Hematopoietic multipotent progenitor cell (in vitro differentiated cells): ENCODE measurements at regions not wholly inside any gene's neighbourhood (a gene's known extent, or its start where the extent isn't known, plus 50 kb on each side); places are given as distances from the start of the nearest gene placed in this dataset.

Experiments
- DNase-seq, 3 donors: peaks; one replicate each; pipeline ENCODE4 v3.0.0-alpha.2; 2011 to 2015; ENCODE audit warnings: low read depth in 2 of 3, low spot score in 2 of 3

DNA sequence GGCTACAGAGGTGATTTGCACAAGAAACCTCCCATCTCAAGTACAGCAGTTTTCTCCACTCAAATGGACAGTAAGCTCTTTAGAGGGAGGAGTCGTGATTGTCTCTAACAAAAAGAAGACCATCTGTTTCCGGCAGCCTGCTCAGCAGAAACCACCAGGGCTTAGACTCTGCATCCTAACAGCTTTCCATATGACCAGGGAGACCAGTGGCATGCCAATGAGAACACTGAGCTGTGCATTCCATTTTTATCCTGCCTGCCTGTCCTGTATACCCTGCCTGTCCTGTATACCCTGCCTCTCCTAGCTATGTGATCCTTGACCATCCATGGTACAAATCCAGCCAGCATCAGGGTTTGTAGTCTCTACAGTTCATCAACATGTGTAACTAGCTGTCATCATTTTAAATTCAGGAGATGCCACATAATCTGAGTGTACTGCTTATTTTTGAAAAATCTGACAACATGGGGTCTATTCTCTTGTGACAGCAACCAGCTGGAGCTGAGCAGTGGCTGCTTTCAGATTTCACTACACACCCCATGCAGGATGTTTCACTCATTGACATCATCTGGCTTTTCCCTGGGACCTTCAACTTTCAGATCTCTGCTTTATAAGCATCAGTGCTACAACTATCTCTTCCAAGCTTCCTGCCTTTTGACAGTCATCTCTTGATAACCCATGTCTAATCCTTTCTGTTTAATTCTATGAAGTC is 50.5 kb upstream of the POU2AF2 start:
- DNase-seq: no peak

DNA sequence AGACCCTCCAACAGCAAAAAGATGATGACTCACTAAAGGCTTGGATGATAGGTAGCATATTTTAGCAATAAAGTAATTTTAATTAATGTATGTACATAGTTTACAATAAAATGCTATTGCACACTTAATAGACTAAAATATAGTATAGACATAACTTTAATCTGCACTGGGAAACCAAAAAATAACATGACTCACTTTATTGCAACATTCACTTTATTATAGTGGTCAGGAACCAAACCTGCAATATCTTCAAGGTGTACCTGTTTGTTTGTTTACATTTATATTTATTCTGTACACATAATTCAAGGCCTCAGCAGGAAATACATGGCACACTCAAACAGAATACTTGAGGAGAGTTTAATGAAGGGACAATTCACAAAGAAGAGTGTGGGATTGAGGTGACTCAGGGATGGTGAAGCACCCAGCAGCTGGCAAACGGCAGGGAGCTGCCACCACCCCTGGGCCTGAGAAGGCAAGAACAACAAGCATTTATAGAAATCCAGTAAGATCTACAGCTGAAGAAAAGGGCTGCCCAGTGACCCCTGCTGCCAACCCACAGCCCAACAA is 51.5 kb upstream of the POU2AF2 start:
- DNase-seq: no peak

DNA sequence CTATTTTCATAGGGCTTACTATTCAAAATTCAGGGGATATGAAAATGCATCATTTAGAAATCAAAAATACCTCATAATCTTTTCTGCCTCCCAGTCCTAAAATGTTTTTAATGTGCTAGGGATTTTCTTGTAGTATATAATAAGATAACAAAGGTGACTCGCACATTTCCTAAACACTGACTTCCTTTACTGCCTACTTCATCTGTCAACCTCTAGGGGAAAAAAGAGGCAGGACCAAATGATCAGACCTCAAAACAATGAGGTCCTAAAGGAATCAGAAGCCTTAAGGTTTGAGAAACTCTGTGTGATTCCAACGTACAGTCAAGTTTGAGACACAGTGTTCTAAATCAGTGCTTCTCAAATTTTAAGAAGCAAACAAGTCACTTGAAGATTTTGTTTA is 56.1 kb upstream of the POU2AF2 start:
- DNase-seq: no peak

DNA sequence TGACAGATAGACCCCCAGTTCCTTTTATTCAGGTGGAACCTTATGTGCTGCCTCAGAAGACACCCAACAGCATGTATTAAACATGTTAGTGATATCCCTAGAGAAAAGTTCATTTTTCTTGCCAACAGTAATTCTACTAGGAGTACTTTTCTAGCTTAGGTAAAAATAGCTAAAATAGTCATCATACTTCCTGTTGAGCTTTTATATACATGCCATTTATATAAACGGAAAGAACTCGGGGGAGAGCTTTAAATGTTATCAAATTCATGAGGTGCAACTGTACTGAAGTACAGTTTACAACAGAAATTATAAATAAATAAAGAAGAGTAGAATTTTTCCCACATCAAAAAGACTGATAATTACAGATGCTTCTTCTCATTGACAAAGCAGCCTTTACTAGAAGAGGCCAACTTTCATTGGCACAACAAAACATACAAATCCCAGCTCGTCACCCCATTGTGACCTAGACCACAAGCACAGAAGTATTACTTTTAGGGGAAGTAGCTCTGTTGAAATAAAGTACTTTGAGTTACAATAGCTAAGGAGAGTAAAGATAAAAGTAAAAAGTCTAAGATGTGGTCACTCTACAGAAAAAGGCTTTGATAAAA is 59.1 kb upstream of the POU2AF2 start:
- DNase-seq: peak in 1 of 3 donors; percentile 16

DNA sequence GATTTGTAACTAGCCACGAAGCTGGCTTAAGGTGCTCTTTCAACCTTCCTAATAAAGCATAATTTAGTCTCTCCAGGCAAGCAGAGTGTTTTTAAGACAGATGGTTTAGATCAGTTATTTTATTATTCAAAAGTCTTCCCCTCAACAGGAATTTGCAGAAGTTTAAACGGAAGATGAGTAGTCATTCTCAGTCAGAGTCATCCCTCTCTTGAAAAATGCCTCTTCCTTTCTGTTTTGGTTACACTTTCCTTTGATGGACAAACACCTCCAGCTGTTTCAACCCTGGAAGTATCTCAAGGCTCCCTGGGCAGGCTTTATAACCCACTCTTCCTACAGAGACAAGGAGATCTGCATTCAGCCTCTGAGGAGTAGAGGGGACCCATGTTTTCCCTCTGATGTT is 60.3 kb upstream of the POU2AF2 start:
- DNase-seq: peak in 2 of 3 donors; percentile 16 to 45

DNA sequence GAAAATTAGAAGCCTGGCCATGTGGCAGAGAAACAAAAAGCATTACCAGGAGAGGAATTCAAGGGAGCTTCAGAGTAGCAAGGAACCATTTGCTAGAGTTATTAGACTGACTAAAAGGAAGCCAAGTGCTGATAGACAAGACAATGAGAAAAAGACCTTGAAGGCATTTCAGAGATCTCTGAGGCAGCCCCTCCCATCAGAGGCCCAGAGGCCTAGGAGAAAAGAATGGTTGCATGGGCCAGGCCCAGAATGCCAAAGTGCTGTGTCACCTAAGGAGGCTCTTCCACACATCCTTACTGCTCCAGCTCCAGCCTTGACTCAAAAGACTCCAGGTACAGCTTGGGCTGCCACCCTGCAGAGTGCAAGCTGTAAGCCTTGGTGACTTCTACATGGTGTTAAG is 61.8 kb upstream of the POU2AF2 start:
- DNase-seq: no peak

DNA sequence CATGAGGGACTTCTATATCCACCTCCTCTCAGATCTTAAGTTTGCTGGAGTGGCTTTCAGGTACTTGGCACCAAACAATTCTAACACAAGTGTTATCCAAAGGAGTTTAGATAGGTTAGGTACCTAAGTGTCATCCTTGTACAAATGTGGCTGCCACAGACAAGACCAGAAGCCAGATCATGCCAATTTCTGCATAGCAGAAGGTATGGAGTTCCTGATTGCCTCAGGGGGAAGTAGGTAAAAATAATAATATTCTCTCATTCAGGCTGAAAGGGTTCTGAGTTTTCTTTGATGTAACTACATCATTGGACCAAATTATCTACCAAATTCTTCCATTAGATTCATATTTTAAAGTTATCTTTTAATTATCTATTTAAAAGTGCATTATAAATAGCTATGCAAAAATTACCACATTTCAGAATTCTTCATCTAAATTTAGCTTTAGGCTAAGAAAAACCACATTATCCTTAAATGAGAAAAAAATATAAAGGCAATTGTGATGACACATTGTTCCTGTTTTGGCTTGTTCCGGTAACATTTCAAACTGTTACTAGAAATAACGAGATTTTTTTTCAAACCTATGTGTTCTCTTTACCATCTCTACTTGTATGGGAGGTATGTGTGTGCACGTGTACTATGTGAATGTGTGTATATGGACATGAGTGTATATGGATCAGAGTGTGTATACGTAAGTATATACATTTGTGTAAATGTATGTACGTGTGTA is 66.2 kb upstream of the POU2AF2 start:
- peak in 2 of 3 donors; percentile 39 to 68 for DNase-seq

DNA sequence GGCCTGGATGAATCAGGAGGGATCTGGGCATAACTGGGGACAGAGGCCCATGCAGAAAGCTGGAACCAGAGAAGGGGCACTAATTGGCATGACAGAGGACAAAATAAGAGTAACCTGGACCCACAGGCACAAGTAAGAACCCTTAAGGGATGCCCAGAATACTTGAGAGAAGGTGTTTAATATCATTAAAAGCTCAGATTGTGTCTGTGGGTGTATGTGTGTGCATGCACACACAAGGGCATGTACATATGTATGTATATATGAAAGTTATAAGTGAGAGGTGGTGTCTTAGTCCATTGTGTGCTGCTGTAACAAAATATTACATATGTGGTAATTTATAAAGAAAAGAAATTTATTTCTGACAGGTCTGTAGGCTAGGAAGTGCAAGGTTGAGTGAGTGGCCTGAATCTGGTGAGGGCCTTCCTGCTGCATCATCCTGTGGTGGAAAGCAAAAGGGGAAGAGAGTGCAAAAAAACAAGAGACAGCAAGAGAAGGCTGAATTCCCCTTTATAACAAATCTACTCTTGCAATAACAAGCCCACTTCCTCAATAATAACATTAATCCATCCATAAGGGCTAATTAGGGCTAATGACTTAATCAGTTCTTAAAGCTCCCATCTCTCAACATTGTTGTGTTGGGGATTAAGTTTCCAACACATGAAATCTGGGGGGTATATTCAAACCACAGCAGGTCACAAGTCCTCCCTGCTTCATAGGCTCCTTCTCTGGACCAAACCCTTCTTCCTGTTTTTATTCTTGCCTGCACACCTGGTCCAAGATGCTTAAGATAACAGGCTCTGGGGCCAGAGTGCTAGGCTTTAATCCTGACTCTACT is 68.3 kb upstream of the POU2AF2 start:
- peak in 2 of 3 donors; percentile 77 to 91 for DNase-seq

DNA sequence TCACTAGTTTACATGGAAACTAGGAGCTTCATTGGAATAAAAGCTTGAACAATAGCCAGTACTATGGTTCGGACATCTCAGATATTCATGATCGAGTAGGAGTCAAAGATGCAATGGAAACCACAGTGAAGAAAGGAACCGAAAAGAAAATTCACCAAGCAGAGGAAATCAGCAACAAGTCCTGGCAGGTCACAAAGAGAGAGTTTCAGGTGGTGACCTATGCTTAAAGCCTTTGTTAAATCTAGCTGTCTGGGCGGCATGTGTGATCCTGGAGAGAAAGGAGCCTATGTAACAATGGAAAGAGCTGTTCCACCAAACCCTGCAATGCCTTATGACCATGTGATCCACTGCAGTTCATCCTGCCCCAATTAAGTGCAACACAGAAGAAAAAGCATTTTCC is 68.9 kb upstream of the POU2AF2 start:
- DNase-seq: no peak

DNA sequence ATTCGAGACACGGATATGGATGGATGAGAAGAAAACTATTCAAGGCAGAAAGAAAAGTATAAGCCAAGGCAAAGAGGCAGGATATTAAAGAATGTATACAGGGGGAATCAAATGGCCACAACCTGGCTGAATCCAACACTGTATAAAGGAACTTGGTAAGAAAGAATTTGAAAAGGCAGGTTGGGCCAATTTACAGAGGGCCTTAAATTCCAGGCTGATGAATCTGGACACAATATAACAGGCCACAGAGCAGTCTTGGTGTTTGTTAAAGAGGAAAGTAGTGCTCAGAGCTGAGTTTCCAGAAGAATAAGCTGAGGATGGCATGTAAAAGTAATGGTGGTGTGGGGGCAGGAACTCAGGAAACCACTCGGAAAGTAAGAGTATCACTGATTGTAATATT is 72.3 kb upstream of the POU2AF2 start:
- no peak for DNase-seq

DNA sequence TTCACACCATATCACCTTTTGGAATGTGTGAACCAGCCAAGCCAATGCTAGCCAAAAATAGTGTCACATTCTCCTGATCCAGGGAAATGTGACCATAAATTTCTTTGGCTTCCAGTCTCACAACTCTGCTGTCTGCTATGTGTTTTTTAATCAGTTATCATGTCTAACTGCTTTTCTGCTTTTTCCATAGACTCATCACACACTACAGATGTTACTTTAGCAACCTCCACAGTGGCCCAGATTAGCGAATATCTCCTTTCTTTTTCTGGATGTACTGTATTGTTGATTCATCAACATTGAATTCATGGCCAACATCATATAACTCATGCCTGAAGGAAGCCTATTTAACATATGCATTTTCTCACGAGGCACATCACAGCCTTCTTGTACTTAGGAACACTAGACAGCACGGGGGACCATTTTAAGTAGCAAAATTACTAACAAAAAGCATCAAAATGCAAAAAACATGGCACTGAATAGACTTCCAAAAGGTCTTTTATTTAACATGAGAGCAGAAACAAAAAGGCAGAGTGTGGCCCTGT is 73.1 kb upstream of the POU2AF2 start:
- DNase-seq: no peak

DNA sequence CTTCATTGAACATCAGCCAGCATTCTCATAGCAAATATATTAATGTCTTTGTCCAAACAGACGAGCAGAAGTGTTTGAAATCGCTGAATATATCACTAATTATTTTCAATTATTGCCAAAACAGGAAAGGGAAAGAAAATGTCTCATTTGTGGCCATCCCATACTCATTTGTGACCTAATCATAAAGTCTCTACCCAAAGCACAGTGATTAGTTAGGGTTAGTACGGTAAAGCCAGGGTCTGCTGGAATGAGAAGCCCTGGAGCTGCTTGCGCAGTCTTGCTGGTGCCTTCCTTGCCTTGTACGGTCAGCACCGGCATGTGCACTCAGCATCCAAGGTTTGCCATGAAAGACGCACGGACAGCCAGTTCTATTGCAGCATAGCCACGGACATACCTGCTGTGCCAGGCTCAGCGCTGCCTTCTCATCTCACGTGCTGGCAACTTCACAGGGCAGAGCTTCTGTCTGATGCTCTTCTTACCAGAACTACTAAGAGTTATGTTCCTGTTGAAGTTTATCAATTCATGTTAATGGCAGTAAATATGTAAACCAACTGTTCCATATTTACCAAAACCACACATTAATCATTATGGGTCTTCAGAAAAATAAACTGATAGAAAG is 74.7 kb upstream of the POU2AF2 start:
- DNase-seq: no peak

DNA sequence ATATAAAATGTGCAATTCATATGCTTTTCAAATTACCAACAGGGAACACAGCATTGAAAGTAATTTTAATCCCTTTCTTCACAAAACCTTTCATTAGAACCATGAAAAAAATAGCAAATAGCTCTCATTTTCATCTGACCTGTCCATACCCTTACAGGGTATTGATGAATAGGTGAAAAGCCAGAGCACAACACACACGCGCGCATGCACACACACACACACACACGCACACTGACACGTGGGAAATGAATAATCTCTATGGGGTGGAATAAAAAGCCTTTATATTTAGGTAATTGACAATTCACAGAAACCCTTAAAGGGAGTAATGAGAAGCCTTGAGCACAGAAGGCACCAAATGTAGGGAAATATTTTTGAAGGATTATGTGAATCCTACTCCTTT is 76.2 kb upstream of the POU2AF2 start:
- no peak for DNase-seq

DNA sequence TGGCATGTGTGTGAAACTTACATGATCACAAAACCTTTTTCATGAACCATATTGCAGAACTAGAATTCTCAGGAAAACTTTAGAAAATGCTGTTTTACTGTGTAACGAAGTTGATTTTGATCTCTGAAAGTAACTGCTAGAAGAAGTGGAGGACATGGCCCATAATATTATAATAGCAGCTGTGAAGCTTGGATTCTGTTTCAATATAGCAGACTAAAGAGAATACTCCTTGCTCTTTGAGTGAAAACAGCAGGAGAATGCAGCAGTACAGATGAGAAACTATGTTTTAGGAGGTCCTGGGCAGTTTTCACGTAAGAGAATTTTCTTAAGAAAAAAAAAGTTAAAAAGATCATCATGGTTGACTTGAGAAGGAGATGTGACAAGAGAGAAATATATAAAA is 76.7 kb upstream of the POU2AF2 start:
- no peak for DNase-seq

DNA sequence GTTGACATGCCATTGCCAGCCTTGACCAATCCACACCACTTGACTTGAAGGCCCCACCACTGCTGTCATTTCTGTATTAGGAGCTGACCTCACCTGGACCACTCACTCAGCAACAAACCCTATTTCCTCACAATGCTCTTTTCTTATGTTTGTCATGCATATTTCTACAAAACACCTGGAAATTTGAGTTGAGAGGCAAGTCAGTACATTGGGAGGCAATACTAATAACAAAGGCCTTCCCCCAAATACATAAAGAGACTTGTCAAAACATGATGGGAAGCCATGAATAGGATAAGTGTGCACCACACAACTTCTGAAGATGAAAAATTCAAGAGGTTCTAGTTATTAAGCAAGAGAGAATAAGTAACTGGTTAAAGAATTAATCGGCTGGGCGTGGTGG is 77.9 kb upstream of the POU2AF2 start:
- no peak for DNase-seq

DNA sequence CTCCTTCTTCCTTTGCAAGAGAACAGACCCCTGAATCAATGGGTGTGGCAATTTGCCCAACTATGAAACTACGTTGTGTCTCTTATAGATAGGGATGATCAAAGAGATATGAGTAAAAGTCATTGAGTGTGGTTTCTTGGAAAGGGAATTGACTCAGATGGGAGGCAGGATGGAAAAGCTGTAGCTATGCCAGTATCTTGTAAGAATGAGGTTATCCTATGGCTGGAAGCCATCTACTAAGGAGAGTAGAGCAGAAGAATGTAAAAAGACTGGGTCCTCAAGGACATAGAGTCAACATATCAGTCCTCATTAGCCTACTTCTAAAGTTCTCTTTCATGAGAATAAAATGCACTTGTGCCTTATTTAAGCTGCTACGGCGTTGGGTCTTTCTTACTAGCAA is 78.9 kb upstream of the POU2AF2 start:
- no peak for DNase-seq

DNA sequence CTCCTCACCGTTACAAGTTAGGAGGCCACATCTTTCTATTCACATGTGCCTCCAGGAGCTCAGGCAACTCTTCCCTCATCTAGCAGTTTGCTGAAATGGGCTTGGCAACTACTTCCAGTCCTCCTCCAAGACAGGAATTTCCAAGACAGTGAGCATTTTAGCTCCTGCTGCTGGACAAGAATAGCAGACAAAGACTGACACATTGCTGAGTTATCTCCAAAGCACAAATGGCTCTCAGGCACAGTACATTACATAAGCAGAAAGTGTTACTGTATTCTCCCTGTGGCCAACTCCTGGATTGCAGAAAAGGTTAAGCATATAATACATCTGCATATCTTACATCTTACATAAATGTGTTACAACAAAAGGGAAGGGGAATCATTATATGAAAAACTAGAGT is 83.2 kb upstream of the POU2AF2 start:
- no peak for DNase-seq

DNA sequence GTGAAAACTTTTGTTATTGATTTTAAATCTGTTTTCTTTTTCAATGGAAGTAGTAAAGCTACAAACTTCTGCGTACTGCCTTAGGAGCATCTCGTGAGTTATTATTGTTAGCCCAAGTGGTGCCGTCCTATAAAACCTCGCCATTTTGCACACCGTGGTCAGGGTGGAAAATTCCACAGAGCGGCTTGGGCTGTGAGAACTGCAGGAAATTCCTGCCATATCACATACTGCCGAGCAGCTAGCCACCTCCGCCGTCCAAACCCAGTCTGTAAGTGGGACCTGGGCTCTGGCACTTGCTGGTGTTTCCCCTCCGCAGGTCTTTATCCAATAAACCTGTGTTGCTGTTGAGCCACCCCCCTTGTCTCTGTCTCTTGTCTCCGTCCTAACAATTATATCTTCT is 88.0 kb upstream of the POU2AF2 start:
- no peak for DNase-seq

DNA sequence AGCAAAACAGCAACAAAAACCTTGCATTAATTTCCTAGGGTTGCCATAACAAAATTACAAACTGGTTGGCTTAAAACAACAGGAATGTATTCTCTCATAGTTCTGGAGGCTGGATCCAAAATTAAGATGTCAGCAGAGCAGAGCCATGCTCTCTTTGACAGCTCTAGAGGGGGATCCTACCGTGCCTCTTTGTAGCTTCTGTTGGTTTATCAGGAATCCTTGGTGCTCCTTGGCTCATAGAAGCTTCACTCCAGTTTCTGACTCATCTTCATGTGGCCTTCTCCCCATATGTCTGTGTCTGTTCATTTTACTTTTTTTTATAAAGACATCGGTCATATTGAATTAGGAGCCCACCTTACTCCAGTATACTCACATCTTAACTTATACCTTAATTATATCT is 90.5 kb upstream of the POU2AF2 start:
- no peak for DNase-seq

DNA sequence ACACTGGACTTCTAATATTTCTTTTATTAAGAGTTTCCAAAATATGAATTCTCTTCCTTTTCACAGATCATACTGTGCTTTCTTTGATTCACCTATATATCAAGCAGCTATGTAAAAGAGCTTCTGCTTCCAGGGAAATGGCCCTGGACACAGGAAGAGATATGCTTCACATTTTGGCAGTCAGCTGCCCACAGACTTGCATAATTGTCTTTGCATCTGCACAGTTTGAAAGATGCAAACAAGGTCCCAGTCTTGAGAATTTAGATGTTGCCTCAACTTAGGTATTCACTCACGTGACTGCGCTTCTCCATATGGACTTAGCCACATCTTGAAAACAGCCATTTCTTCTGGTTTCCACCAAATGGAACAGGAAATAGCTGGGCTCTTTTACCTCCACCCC is 92.3 kb upstream of the POU2AF2 start:
- DNase-seq: no peak
